Caki2 (cell line): ENCODE measurements at regions not wholly inside any gene's neighbourhood (a gene's known extent, or its start where the extent isn't known, plus 50 kb on each side); places are given as distances from the start of the nearest gene placed in this dataset.
A peak's percentile ranks its signal among the peaks of the same experiment; 100 is the strongest.

Experiments used
- DNase-seq: peaks from one replicate; pipeline ENCODE4 v3.0.0-alpha.2; 2015; ENCODE audit warnings: low read depth
- in situ Hi-C: cut with HindIII; loops from 2 replicates; pipeline ENCODE4 v1.10.0; 2016; ENCODE audit warnings: low sequenced_read_pairs, low pct_unique_long_range_greater_than_20kb, mixed read lengths

- in situ Hi-C loops, result no loop called here
- DNase-seq, result no peak
Measured at GRCh38 chr16:86777381-86777946, 199.1 kb downstream of the FOXL1 start.

- no peak for DNase-seq
- in situ Hi-C loops, result no loop called here
Measured at GRCh38 chr16:86778108-86778745, 199.9 kb downstream of the FOXL1 start.

GRCh38 chr16:86778978-86779377 is 200.6 kb downstream of the FOXL1 start:
- DNase-seq, result no peak
- in situ Hi-C loops, result no loop called here

- in situ Hi-C loops, result no loop called here
Measured at GRCh38 chr16:86781046-86781445, 202.7 kb downstream of the FOXL1 start.

GRCh38 chr16:86783636-86784626 is 205.6 kb downstream of the FOXL1 start:
- no peak for DNase-seq
- in situ Hi-C loops, result no loop called here

More at GRCh38 chr16:86781046-86781445, 202.7 kb downstream of the FOXL1 start:
- no peak for DNase-seq

GRCh38 chr16:86786338-86786737 is 208.0 kb downstream of the FOXL1 start:
- in situ Hi-C loops, result no loop called here

GRCh38 chr16:86786994-86787393 is 208.6 kb downstream of the FOXL1 start:
- DNase-seq, result no peak
- in situ Hi-C loops, result no loop called here

More at GRCh38 chr16:86786338-86786737, 208.0 kb downstream of the FOXL1 start:
- peak; percentile 65 for DNase-seq

GRCh38 chr16:86787538-86787937 is 209.2 kb downstream of the FOXL1 start:
- in situ Hi-C loops, result no loop called here
- DNase-seq, result no peak

GRCh38 chr16:86789621-86790051 is 211.3 kb downstream of the FOXL1 start:
- in situ Hi-C loops, result no loop called here
- DNase-seq, result peak; percentile 49

- in situ Hi-C loops, result no loop called here
- DNase-seq, result no peak
Measured at GRCh38 chr16:86791287-86792035, 213.1 kb downstream of the FOXL1 start.

GRCh38 chr16:86794216-86794864 is 216.0 kb downstream of the FOXL1 start:
- no peak for DNase-seq
- in situ Hi-C loops, result no loop called here

GRCh38 chr16:86797700-86798099 is 219.4 kb downstream of the FOXL1 start:
- in situ Hi-C loops, result no loop called here
- no peak for DNase-seq

- DNase-seq, result peak; percentile 3
- in situ Hi-C loops, result no loop called here
Measured at GRCh38 chr16:86798247-86799041, 220.1 kb downstream of the FOXL1 start.

- DNase-seq, result no peak
- in situ Hi-C loops, result no loop called here
Measured at GRCh38 chr16:86799367-86799766, 221.0 kb downstream of the FOXL1 start.

GRCh38 chr16:86800894-86801293 is 222.5 kb downstream of the FOXL1 start:
- DNase-seq, result no peak
- in situ Hi-C loops, result no loop called here

GRCh38 chr16:86802013-86802412 is 223.7 kb downstream of the FOXL1 start:
- in situ Hi-C loops, result no loop called here
- no peak for DNase-seq

GRCh38 chr16:86805188-86805587 is 226.8 kb downstream of the FOXL1 start:
- DNase-seq, result no peak
- in situ Hi-C loops, result no loop called here
